GM23338 (cell line): ENCODE measurements at regions not wholly inside any gene's neighbourhood (a gene's known extent, or its start where the extent isn't known, plus 50 kb on each side); places are given as distances from the start of the nearest gene placed in this dataset.

Experiments
- ATAC-seq: fragments of 200-7000 bp; cut with Tn5 transposase; 3 replicates; pipeline ENCODE4 v1.9.1; 2020
- DNase-seq: peaks from one replicate; pipeline ENCODE4 v3.0.0-alpha.2; 2015; ENCODE audit warnings: low spot score
- H2AFZ ChIP-seq: fragments of 200-600 bp; sonication (generic); 2 replicates; pipeline ENCODE4 v1.8.0; 2016; ENCODE audit warnings: antibody characterized with exemption, mild to moderate bottlenecking, moderate library complexity
- H3F3A ChIP-seq: fragments of 200-600 bp; sonication (generic); replicated peaks from 2 replicates; pipeline ENCODE4 v1.8.0; 2017; ENCODE audit warnings: antibody characterized with exemption, mixed run types, low read depth
- H3K27ac ChIP-seq: fragments of 200-600 bp; sonication (generic); 2 replicates; pipeline ENCODE4 v1.6.1; 2016; ENCODE audit warnings: low read depth
- H3K27me3 ChIP-seq: fragments of 200-600 bp; sonication (generic); 2 replicates; pipeline ENCODE4 v1.8.0; 2016; ENCODE audit warnings: mild to moderate bottlenecking, mixed run types, moderate library complexity; ENCODE audit not compliant: insufficient read depth
- H3K36me3 ChIP-seq: fragments of 200-600 bp; sonication (generic); 2 replicates; pipeline ENCODE4 v1.8.0; 2016; ENCODE audit warnings: mild to moderate bottlenecking; ENCODE audit not compliant: insufficient read depth
- H3K4me1 ChIP-seq: fragments of 200-600 bp; sonication (generic); 2 replicates; pipeline ENCODE4 v1.8.0; 2016; ENCODE audit warnings: mild to moderate bottlenecking, moderate library complexity; ENCODE audit not compliant: insufficient read depth
- H3K4me2 ChIP-seq: fragments of 200-600 bp; sonication (generic); 2 replicates; pipeline ENCODE4 v1.7.1; 2017; ENCODE audit warnings: mixed run types
- H3K4me3 ChIP-seq: fragments of 200-600 bp; sonication (generic); 2 replicates; pipeline ENCODE4 v1.6.1; 2016; ENCODE audit warnings: mixed run types
- H3K79me2 ChIP-seq: fragments of 200-600 bp; sonication (generic); replicated peaks from 2 replicates; pipeline ENCODE4 v1.8.0; 2017; ENCODE audit warnings: mild to moderate bottlenecking; ENCODE audit not compliant: insufficient read depth
- H3K9me2 ChIP-seq: fragments of 200-600 bp; sonication (generic); 2 replicates; pipeline ENCODE4 v1.8.0; 2017; ENCODE audit not compliant: insufficient read depth
- H4K20me1 ChIP-seq: fragments of 200-600 bp; sonication (generic); replicated peaks from 2 replicates; pipeline ENCODE4 v1.8.0; 2017; ENCODE audit warnings: mild to moderate bottlenecking; ENCODE audit not compliant: insufficient read depth
- H3K27ac Mint-ChIP-seq: 2 replicates; pipeline ENCODE4 v1.8.0; 2020; ENCODE audit warnings: inconsistent platforms, mild to moderate bottlenecking, moderate library complexity, mixed read lengths
- H3K27me3 Mint-ChIP-seq: 3 replicates; pipeline ENCODE4 v1.8.0; 2022; ENCODE audit warnings: low read depth, mild to moderate bottlenecking, moderate library complexity, mixed read lengths, inconsistent platforms; ENCODE audit not compliant: insufficient read depth, poor library complexity
- H3K36me3 Mint-ChIP-seq: 3 replicates; pipeline ENCODE4 v1.8.0; 2021; ENCODE audit warnings: low read depth, mild to moderate bottlenecking, inconsistent platforms, moderate library complexity, mixed read lengths
- H3K4me1 Mint-ChIP-seq: 3 replicates; pipeline ENCODE4 v1.8.0; 2020; ENCODE audit warnings: mild to moderate bottlenecking, inconsistent platforms, mixed read lengths
- H3K4me3 Mint-ChIP-seq: 3 replicates; pipeline ENCODE4 v1.8.0; 2021; ENCODE audit warnings: moderate library complexity, mild to moderate bottlenecking, inconsistent platforms, mixed read lengths
- H3K9me3 Mint-ChIP-seq: 3 replicates; pipeline ENCODE4 v1.8.0; 2020; ENCODE audit warnings: moderate library complexity, mild to moderate bottlenecking, inconsistent platforms, mixed read lengths
- CREB1 ChIP-seq: fragments of 250-450 bp; sonication (Bioruptor Pico); IDR thresholded peaks from 2 replicates; pipeline ENCODE4 v1.5.0; 2020; ENCODE audit warnings: low read depth, mild to moderate bottlenecking, moderate library complexity
- CTCF ChIP-seq, 2 experiments: fragments of 200-600 bp in 1 of 2; sonication (generic) in 1 of 2; conservative IDR thresholded peaks; 2 replicates each; pipeline versions ENCODE4 v1.5.1 to v1.6.1; 2016 to 2017; ENCODE audit warnings: antibody characterized with exemption in 2 of 2, low read depth in 2 of 2, mild to moderate bottlenecking in 2 of 2, moderate library complexity in 1 of 2
- ETS1 ChIP-seq: IDR thresholded peaks from 2 replicates; pipeline ENCODE4 v1.6.1; 2016; ENCODE audit warnings: antibody characterized with exemption
- EZH2 ChIP-seq: fragments of 200-600 bp; sonication (generic); IDR thresholded peaks from one replicate; pipeline ENCODE4 v1.8.0; 2017; ENCODE audit warnings: antibody characterized with exemption, mild to moderate bottlenecking, low read depth; ENCODE audit not compliant: unreplicated experiment
- EZH2phosphoT487 ChIP-seq: fragments of 200-600 bp; sonication (generic); IDR thresholded peaks from one replicate; pipeline ENCODE4 v1.8.1; 2018; ENCODE audit warnings: antibody characterized with exemption; ENCODE audit not compliant: unreplicated experiment
- JUNB ChIP-seq: IDR thresholded peaks from one replicate; pipeline ENCODE4 v1.6.1; 2016; ENCODE audit warnings: antibody characterized with exemption; ENCODE audit not compliant: unreplicated experiment
- POLR2AphosphoS5 ChIP-seq: IDR thresholded peaks from 2 replicates; pipeline ENCODE4 v1.6.1; 2016; ENCODE audit warnings: antibody characterized with exemption, low read depth
- REST ChIP-seq: IDR thresholded peaks from one replicate; pipeline ENCODE4 v1.6.1; 2018; ENCODE audit warnings: antibody characterized with exemption; ENCODE audit not compliant: unreplicated experiment
- STAT1 ChIP-seq: IDR thresholded peaks from one replicate; pipeline ENCODE4 v1.6.1; 2016; ENCODE audit warnings: antibody characterized with exemption; ENCODE audit not compliant: unreplicated experiment
- ZNF114 ChIP-seq: fragments of 250-450 bp; sonication (Bioruptor Pico); IDR thresholded peaks from 2 replicates; pipeline ENCODE4 v1.5.0; 2020; ENCODE audit warnings: mild to moderate bottlenecking, moderate library complexity
- ZNF331 ChIP-seq: fragments of 250-450 bp; sonication (Bioruptor Pico); IDR thresholded peaks from 2 replicates; pipeline ENCODE4 v1.5.0; 2020; ENCODE audit warnings: low read depth, mild to moderate bottlenecking, moderate library complexity
- ZNF462 ChIP-seq: fragments of 250-450 bp; sonication (Bioruptor Pico); IDR thresholded peaks from 2 replicates; pipeline ENCODE4 v1.5.0; 2020; ENCODE audit warnings: mild to moderate bottlenecking, moderate library complexity

- Mint-ChIP-seq H3K4me3 (no peak overlapping the region), H3K36me3 (no peaks in the 10 kb centered on the region), H3K4me1 (peaks cover 14% of the 10 kb centered on the region; the same call in 2 of the 3 replicates), H3K27me3 (no peaks in the 10 kb centered on the region), H3K27ac (no peak overlapping the region), H3K9me3 (no peaks in the 10 kb centered on the region)
- TF ChIP-seq ZNF331 (no peak), CTCF (conservative IDR thresholded peaks at IDR 0.05; ENCODE audit: low read depth in 2 of 2) (no peak), ETS1 (no peak), POLR2AphosphoS5 (no peak), CREB1 (CRISPR knock-in tag) (no peak), ZNF462 (CRISPR knock-in tag) (no peak), EZH2phosphoT487 (no peak), EZH2 (no peak), REST (no peak), STAT1 (no peak), JUNB (no peak), ZNF114 (CRISPR knock-in tag) (no peak)
- Histone ChIP-seq H3K27ac (no peak overlapping the region), H3K4me2 (no peak overlapping the region), H3K79me2 (no peaks in the 10 kb centered on the region), H3F3A (no peaks in the 10 kb centered on the region), H3K4me1 (no peaks in the 10 kb centered on the region), H4K20me1 (no peaks in the 10 kb centered on the region), H3K4me3 (no peak overlapping the region), H3K36me3 (no peaks in the 10 kb centered on the region), H3K27me3 (no peaks in the 10 kb centered on the region), H3K9me2 (no peaks in the 10 kb centered on the region), H2AFZ (no peak overlapping the region)
- ATAC-seq = no peak
- DNase-seq = no peak
These were observed 54.2 kb downstream of the SIX6 start for GRCh38 chr14:60563113-60563512.
